Middle frontal gyrus (tissue), 1 donor: ENCODE measurements at regions not wholly inside any gene's neighbourhood (a gene's known extent, or its start where the extent isn't known, plus 50 kb on each side); places are given as distances from the start of the nearest gene placed in this dataset.
"Not testable (repeated sequence)": the region's sequence is repeated elsewhere in the genome, so short reads cannot be mapped to it uniquely, and the experiment has no call there.

Source experiments
- DNase-seq: peaks from one replicate; pipeline ENCODE4 v3.0.0-alpha.2; 2015; ENCODE audit warnings: low spot score; ENCODE audit errors: extremely low spot score

- no peak for DNase-seq
Observed at GRCh38 chr6:8852332-8852731, 417.0 kb upstream of the SLC35B3 start.

- not testable (repeated sequence) for DNase-seq
Observed at GRCh38 chr6:8846680-8847079, 411.3 kb upstream of the SLC35B3 start.

- DNase-seq: no peak
Observed at GRCh38 chr6:8845690-8846089, 410.3 kb upstream of the SLC35B3 start.

- DNase-seq: no peak
Observed at GRCh38 chr6:8844968-8845367, 409.6 kb upstream of the SLC35B3 start.

- no peak for DNase-seq
Observed at GRCh38 chr6:8839626-8840025, 404.3 kb upstream of the SLC35B3 start.

- DNase-seq: no peak
Observed at GRCh38 chr6:8837343-8837742, 402.0 kb upstream of the SLC35B3 start.

GRCh38 chr6:8832695-8833094 is 397.4 kb upstream of the SLC35B3 start:
- DNase-seq: not testable (repeated sequence)

- DNase-seq: no peak
Observed at GRCh38 chr6:8831366-8832152, 396.2 kb upstream of the SLC35B3 start.

GRCh38 chr6:8830794-8831193 is 395.4 kb upstream of the SLC35B3 start:
- no peak for DNase-seq

- no peak for DNase-seq
Observed at GRCh38 chr6:8829796-8830195, 394.5 kb upstream of the SLC35B3 start.

GRCh38 chr6:8829296-8829695 is 394.0 kb upstream of the SLC35B3 start:
- no peak for DNase-seq

- DNase-seq: no peak
Observed at GRCh38 chr6:8828376-8828775, 393.0 kb upstream of the SLC35B3 start.

- no peak for DNase-seq
Observed at GRCh38 chr6:8825726-8826125, 390.4 kb upstream of the SLC35B3 start.

GRCh38 chr6:8821981-8822381 is 386.6 kb upstream of the SLC35B3 start:
- no peak for DNase-seq

GRCh38 chr6:8820313-8820712 is 385.0 kb upstream of the SLC35B3 start:
- no peak for DNase-seq

- no peak for DNase-seq
Observed at GRCh38 chr6:8819446-8819845, 384.1 kb upstream of the SLC35B3 start.

- DNase-seq: no peak
Observed at GRCh38 chr6:8814440-8815000, 379.2 kb upstream of the SLC35B3 start.

- no peak for DNase-seq
Observed at GRCh38 chr6:8810325-8810724, 375.0 kb upstream of the SLC35B3 start.

GRCh38 chr6:8809662-8810061 is 374.3 kb upstream of the SLC35B3 start:
- no peak for DNase-seq

- no peak for DNase-seq
Observed at GRCh38 chr6:8803181-8803760, 367.9 kb upstream of the SLC35B3 start.

GRCh38 chr6:8802397-8802796 is 367.1 kb upstream of the SLC35B3 start:
- DNase-seq: not testable (repeated sequence)

- DNase-seq: no peak
Observed at GRCh38 chr6:8794420-8794819, 359.1 kb upstream of the SLC35B3 start.

GRCh38 chr6:8789878-8790277 is 354.5 kb upstream of the SLC35B3 start:
- DNase-seq: no peak
